GM23338 (cell line): ENCODE measurements at regions not wholly inside any gene's neighbourhood (a gene's known extent, or its start where the extent isn't known, plus 50 kb on each side); places are given as distances from the start of the nearest gene placed in this dataset.

Experiments used
- ATAC-seq: fragments of 200-7000 bp; cut with Tn5 transposase; 3 replicates; pipeline ENCODE4 v1.9.1; 2020
- DNase-seq: peaks from one replicate; pipeline ENCODE4 v3.0.0-alpha.2; 2015; ENCODE audit warnings: low spot score
- H2AFZ ChIP-seq: fragments of 200-600 bp; sonication (generic); 2 replicates; pipeline ENCODE4 v1.8.0; 2016; ENCODE audit warnings: antibody characterized with exemption, mild to moderate bottlenecking, moderate library complexity
- H3F3A ChIP-seq: fragments of 200-600 bp; sonication (generic); replicated peaks from 2 replicates; pipeline ENCODE4 v1.8.0; 2017; ENCODE audit warnings: antibody characterized with exemption, mixed run types, low read depth
- H3K27ac ChIP-seq: fragments of 200-600 bp; sonication (generic); 2 replicates; pipeline ENCODE4 v1.6.1; 2016; ENCODE audit warnings: low read depth
- H3K27me3 ChIP-seq: fragments of 200-600 bp; sonication (generic); 2 replicates; pipeline ENCODE4 v1.8.0; 2016; ENCODE audit warnings: mild to moderate bottlenecking, mixed run types, moderate library complexity; ENCODE audit not compliant: insufficient read depth
- H3K36me3 ChIP-seq: fragments of 200-600 bp; sonication (generic); 2 replicates; pipeline ENCODE4 v1.8.0; 2016; ENCODE audit warnings: mild to moderate bottlenecking; ENCODE audit not compliant: insufficient read depth
- H3K4me1 ChIP-seq: fragments of 200-600 bp; sonication (generic); 2 replicates; pipeline ENCODE4 v1.8.0; 2016; ENCODE audit warnings: mild to moderate bottlenecking, moderate library complexity; ENCODE audit not compliant: insufficient read depth
- H3K4me2 ChIP-seq: fragments of 200-600 bp; sonication (generic); 2 replicates; pipeline ENCODE4 v1.7.1; 2017; ENCODE audit warnings: mixed run types
- H3K4me3 ChIP-seq: fragments of 200-600 bp; sonication (generic); 2 replicates; pipeline ENCODE4 v1.6.1; 2016; ENCODE audit warnings: mixed run types
- H3K79me2 ChIP-seq: fragments of 200-600 bp; sonication (generic); replicated peaks from 2 replicates; pipeline ENCODE4 v1.8.0; 2017; ENCODE audit warnings: mild to moderate bottlenecking; ENCODE audit not compliant: insufficient read depth
- H3K9me2 ChIP-seq: fragments of 200-600 bp; sonication (generic); 2 replicates; pipeline ENCODE4 v1.8.0; 2017; ENCODE audit not compliant: insufficient read depth
- H4K20me1 ChIP-seq: fragments of 200-600 bp; sonication (generic); replicated peaks from 2 replicates; pipeline ENCODE4 v1.8.0; 2017; ENCODE audit warnings: mild to moderate bottlenecking; ENCODE audit not compliant: insufficient read depth
- H3K27ac Mint-ChIP-seq: 2 replicates; pipeline ENCODE4 v1.8.0; 2020; ENCODE audit warnings: inconsistent platforms, mild to moderate bottlenecking, moderate library complexity, mixed read lengths
- H3K27me3 Mint-ChIP-seq: 3 replicates; pipeline ENCODE4 v1.8.0; 2022; ENCODE audit warnings: low read depth, mild to moderate bottlenecking, moderate library complexity, mixed read lengths, inconsistent platforms; ENCODE audit not compliant: insufficient read depth, poor library complexity
- H3K36me3 Mint-ChIP-seq: 3 replicates; pipeline ENCODE4 v1.8.0; 2021; ENCODE audit warnings: low read depth, mild to moderate bottlenecking, inconsistent platforms, moderate library complexity, mixed read lengths
- H3K4me1 Mint-ChIP-seq: 3 replicates; pipeline ENCODE4 v1.8.0; 2020; ENCODE audit warnings: mild to moderate bottlenecking, inconsistent platforms, mixed read lengths
- H3K4me3 Mint-ChIP-seq: 3 replicates; pipeline ENCODE4 v1.8.0; 2021; ENCODE audit warnings: moderate library complexity, mild to moderate bottlenecking, inconsistent platforms, mixed read lengths
- H3K9me3 Mint-ChIP-seq: 3 replicates; pipeline ENCODE4 v1.8.0; 2020; ENCODE audit warnings: moderate library complexity, mild to moderate bottlenecking, inconsistent platforms, mixed read lengths
- CREB1 ChIP-seq: fragments of 250-450 bp; sonication (Bioruptor Pico); IDR thresholded peaks from 2 replicates; pipeline ENCODE4 v1.5.0; 2020; ENCODE audit warnings: low read depth, mild to moderate bottlenecking, moderate library complexity
- EZH2 ChIP-seq: fragments of 200-600 bp; sonication (generic); IDR thresholded peaks from one replicate; pipeline ENCODE4 v1.8.0; 2017; ENCODE audit warnings: antibody characterized with exemption, mild to moderate bottlenecking, low read depth; ENCODE audit not compliant: unreplicated experiment
- JUNB ChIP-seq: IDR thresholded peaks from one replicate; pipeline ENCODE4 v1.6.1; 2016; ENCODE audit warnings: antibody characterized with exemption; ENCODE audit not compliant: unreplicated experiment
- POLR2AphosphoS5 ChIP-seq: IDR thresholded peaks from 2 replicates; pipeline ENCODE4 v1.6.1; 2016; ENCODE audit warnings: antibody characterized with exemption, low read depth
- STAT1 ChIP-seq: IDR thresholded peaks from one replicate; pipeline ENCODE4 v1.6.1; 2016; ENCODE audit warnings: antibody characterized with exemption; ENCODE audit not compliant: unreplicated experiment
- ZNF331 ChIP-seq: fragments of 250-450 bp; sonication (Bioruptor Pico); IDR thresholded peaks from 2 replicates; pipeline ENCODE4 v1.5.0; 2020; ENCODE audit warnings: low read depth, mild to moderate bottlenecking, moderate library complexity
- TF ChIP-seq, protein P1 (sequence below): fragments of 250-450 bp; sonication (Bioruptor Pico); IDR thresholded peaks from 2 replicates; pipeline ENCODE4 v1.5.0; 2020; ENCODE audit warnings: mild to moderate bottlenecking, moderate library complexity
- TF ChIP-seq, protein P2 (sequence below), 2 experiments: fragments of 200-600 bp in 1 of 2; sonication (generic) in 1 of 2; conservative IDR thresholded peaks; 2 replicates each; pipeline versions ENCODE4 v1.5.1 to v1.6.1; 2016 to 2017; ENCODE audit warnings: antibody characterized with exemption in 2 of 2, low read depth in 2 of 2, mild to moderate bottlenecking in 2 of 2, moderate library complexity in 1 of 2
- TF ChIP-seq, protein P3 (sequence below): IDR thresholded peaks from one replicate; pipeline ENCODE4 v1.6.1; 2018; ENCODE audit warnings: antibody characterized with exemption; ENCODE audit not compliant: unreplicated experiment

DNA sequence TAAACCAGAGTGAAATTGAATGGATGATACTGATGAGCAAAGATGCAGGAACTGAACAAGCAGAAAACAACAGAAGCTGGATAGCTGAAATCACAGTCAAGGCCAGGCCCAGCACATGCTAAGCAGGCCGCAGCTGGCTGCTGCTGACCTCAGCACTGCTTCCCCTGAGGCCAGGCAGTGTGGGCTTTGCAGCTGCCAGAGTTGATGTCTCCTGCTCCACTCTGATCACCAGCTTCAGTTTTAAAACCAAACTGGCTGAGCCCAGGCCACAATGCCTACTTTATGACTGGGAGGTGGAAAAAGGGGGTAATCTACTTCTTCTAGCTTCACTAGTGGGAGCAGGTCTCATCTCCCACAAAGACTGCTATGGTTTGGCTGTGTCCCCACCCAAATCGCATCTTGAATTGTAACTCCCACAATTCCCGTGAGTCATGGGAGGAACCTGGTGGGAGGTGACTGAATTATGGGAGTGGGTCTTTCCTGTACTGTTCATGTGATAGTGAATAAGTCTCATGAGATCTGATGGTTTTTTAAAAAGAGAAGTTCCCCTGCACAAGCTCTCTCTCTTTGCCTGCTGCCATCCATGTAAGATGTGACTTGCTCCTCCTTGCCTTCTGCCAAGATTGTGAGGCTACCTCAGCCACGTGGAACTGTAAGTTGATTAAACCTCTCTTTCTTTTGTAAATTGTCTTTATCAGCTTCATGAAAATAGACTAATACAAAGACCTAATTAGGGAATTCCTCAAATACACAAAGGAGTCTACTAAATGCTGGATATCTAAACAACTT lies 136.4 kb upstream of the ITGB1 start:
- H3F3A ChIP-seq: 0 out of 2 replicates have a peak, but pooled peaks cover 5% of the 10 kb centered on the region
- ATAC-seq (no peak), DNase-seq (no peak)
- no peak overlapping the region for H3K27ac Mint-ChIP-seq
- H3K36me3 ChIP-seq: peaks cover 8% of the 10 kb centered on the region; the same call in 1 of the 2 replicates
- H3K4me1 ChIP-seq: peaks cover 6% of the 10 kb centered on the region
- H3K36me3 Mint-ChIP-seq: peaks cover 52% of the 10 kb centered on the region
- no peaks in the 10 kb centered on the region for H4K20me1 ChIP-seq
- H3K4me2 ChIP-seq: no peak overlapping the region
- no peak overlapping the region for H3K27ac ChIP-seq
- no peaks in the 10 kb centered on the region for H3K27me3 Mint-ChIP-seq
- no peak overlapping the region for H3K4me3 ChIP-seq
- H3K9me2 ChIP-seq: no peaks in the 10 kb centered on the region; the same call in 1 of the 2 replicates
- peaks cover 54% of the 10 kb centered on the region for H3K9me3 Mint-ChIP-seq
- H2AFZ ChIP-seq: no peak overlapping the region
- no peak overlapping the region for H3K4me3 Mint-ChIP-seq
- no peaks in the 10 kb centered on the region for H3K27me3 ChIP-seq
- H3K79me2 ChIP-seq: no peaks in the 10 kb centered on the region
- no peak for TF ChIP-seq EZH2
- TF ChIP-seq, protein P1, sequence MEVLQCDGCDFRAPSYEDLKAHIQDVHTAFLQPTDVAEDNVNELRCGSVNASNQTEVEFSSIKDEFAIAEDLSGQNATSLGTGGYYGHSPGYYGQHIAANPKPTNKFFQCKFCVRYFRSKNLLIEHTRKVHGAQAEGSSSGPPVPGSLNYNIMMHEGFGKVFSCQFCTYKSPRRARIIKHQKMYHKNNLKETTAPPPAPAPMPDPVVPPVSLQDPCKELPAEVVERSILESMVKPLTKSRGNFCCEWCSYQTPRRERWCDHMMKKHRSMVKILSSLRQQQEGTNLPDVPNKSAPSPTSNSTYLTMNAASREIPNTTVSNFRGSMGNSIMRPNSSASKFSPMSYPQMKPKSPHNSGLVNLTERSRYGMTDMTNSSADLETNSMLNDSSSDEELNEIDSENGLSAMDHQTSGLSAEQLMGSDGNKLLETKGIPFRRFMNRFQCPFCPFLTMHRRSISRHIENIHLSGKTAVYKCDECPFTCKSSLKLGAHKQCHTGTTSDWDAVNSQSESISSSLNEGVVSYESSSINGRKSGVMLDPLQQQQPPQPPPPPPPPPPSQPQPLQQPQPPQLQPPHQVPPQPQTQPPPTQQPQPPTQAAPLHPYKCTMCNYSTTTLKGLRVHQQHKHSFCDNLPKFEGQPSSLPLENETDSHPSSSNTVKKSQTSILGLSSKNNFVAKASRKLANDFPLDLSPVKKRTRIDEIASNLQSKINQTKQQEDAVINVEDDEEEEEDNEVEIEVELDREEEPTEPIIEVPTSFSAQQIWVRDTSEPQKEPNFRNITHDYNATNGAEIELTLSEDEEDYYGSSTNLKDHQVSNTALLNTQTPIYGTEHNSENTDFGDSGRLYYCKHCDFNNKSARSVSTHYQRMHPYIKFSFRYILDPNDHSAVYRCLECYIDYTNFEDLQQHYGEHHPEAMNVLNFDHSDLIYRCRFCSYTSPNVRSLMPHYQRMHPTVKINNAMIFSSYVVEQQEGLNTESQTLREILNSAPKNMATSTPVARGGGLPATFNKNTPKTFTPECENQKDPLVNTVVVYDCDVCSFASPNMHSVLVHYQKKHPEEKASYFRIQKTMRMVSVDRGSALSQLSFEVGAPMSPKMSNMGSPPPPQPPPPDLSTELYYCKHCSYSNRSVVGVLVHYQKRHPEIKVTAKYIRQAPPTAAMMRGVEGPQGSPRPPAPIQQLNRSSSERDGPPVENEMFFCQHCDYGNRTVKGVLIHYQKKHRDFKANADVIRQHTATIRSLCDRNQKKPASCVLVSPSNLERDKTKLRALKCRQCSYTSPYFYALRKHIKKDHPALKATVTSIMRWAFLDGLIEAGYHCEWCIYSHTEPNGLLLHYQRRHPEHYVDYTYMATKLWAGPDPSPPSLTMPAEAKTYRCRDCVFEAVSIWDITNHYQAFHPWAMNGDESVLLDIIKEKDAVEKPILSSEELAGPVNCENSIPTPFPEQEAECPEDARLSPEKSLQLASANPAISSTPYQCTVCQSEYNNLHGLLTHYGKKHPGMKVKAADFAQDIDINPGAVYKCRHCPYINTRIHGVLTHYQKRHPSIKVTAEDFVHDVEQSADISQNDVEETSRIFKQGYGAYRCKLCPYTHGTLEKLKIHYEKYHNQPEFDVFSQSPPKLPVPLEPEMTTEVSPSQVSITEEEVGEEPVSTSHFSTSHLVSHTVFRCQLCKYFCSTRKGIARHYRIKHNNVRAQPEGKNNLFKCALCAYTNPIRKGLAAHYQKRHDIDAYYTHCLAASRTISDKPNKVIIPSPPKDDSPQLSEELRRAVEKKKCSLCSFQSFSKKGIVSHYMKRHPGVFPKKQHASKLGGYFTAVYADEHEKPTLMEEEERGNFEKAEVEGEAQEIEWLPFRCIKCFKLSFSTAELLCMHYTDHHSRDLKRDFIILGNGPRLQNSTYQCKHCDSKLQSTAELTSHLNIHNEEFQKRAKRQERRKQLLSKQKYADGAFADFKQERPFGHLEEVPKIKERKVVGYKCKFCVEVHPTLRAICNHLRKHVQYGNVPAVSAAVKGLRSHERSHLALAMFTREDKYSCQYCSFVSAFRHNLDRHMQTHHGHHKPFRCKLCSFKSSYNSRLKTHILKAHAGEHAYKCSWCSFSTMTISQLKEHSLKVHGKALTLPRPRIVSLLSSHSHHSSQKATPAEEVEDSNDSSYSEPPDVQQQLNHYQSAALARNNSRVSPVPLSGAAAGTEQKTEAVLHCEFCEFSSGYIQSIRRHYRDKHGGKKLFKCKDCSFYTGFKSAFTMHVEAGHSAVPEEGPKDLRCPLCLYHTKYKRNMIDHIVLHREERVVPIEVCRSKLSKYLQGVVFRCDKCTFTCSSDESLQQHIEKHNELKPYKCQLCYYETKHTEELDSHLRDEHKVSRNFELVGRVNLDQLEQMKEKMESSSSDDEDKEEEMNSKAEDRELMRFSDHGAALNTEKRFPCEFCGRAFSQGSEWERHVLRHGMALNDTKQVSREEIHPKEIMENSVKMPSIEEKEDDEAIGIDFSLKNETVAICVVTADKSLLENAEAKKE (CRISPR knock-in tag): no peak
- no peak for TF ChIP-seq ZNF331
- no peak for TF ChIP-seq STAT1
- no peak for TF ChIP-seq JUNB
- TF ChIP-seq, protein P2, sequence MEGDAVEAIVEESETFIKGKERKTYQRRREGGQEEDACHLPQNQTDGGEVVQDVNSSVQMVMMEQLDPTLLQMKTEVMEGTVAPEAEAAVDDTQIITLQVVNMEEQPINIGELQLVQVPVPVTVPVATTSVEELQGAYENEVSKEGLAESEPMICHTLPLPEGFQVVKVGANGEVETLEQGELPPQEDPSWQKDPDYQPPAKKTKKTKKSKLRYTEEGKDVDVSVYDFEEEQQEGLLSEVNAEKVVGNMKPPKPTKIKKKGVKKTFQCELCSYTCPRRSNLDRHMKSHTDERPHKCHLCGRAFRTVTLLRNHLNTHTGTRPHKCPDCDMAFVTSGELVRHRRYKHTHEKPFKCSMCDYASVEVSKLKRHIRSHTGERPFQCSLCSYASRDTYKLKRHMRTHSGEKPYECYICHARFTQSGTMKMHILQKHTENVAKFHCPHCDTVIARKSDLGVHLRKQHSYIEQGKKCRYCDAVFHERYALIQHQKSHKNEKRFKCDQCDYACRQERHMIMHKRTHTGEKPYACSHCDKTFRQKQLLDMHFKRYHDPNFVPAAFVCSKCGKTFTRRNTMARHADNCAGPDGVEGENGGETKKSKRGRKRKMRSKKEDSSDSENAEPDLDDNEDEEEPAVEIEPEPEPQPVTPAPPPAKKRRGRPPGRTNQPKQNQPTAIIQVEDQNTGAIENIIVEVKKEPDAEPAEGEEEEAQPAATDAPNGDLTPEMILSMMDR (conservative IDR thresholded peaks at IDR 0.05; ENCODE audit: low read depth in 2 of 2): no peak
- TF ChIP-seq, protein P3, sequence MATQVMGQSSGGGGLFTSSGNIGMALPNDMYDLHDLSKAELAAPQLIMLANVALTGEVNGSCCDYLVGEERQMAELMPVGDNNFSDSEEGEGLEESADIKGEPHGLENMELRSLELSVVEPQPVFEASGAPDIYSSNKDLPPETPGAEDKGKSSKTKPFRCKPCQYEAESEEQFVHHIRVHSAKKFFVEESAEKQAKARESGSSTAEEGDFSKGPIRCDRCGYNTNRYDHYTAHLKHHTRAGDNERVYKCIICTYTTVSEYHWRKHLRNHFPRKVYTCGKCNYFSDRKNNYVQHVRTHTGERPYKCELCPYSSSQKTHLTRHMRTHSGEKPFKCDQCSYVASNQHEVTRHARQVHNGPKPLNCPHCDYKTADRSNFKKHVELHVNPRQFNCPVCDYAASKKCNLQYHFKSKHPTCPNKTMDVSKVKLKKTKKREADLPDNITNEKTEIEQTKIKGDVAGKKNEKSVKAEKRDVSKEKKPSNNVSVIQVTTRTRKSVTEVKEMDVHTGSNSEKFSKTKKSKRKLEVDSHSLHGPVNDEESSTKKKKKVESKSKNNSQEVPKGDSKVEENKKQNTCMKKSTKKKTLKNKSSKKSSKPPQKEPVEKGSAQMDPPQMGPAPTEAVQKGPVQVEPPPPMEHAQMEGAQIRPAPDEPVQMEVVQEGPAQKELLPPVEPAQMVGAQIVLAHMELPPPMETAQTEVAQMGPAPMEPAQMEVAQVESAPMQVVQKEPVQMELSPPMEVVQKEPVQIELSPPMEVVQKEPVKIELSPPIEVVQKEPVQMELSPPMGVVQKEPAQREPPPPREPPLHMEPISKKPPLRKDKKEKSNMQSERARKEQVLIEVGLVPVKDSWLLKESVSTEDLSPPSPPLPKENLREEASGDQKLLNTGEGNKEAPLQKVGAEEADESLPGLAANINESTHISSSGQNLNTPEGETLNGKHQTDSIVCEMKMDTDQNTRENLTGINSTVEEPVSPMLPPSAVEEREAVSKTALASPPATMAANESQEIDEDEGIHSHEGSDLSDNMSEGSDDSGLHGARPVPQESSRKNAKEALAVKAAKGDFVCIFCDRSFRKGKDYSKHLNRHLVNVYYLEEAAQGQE: no peak
- no peak for TF ChIP-seq CREB1 (CRISPR knock-in tag)
- no peak for TF ChIP-seq POLR2AphosphoS5
- peaks cover 15% of the 10 kb centered on the region for H3K4me1 Mint-ChIP-seq
